ENCODE measurements at regions not wholly inside any gene's neighbourhood (a gene's known extent, or its start where the extent isn't known, plus 50 kb on each side); places are given as distances from the start of the nearest gene placed in this dataset.
"Not testable (repeated sequence)": the region's sequence is repeated elsewhere in the genome, so short reads cannot be mapped to it uniquely, and the experiment has no call there.

GRCh38 chr16:48958681-48959080 lies 323.0 kb downstream of the CBLN1 start:
- Histone ChIP-seq H3K27ac (no peak overlapping the region), H4K20me1 (ENCODE audit: insufficient read depth, poor library complexity, severe bottlenecking) (no peaks in the 10 kb centered on the region), H3K36me3 (replicated peaks; ENCODE audit: insufficient read depth, low read depth) (no peaks in the 10 kb centered on the region), H2AFZ (no peak overlapping the region), H3K9me2 (replicated peaks; ENCODE audit: insufficient read depth) (no peaks in the 10 kb centered on the region), H3K79me2 (no peaks in the 10 kb centered on the region), H3K4me1 (ENCODE audit: insufficient read depth) (peaks cover 2% of the 10 kb centered on the region), H3K27me3 (no peaks in the 10 kb centered on the region), H3K4me2 (no peak overlapping the region), H3K4me3 (no peak overlapping the region), H3K9me3 (ENCODE audit: low read depth) (no peaks in the 10 kb centered on the region)
- no peak for DNase-seq (ENCODE audit: low spot score)
- no peak for TF ChIP-seq EZH2phosphoT487 (IDR thresholded peaks at IDR 0.05; ENCODE audit: low read depth, severe bottlenecking, unreplicated experiment)
- no peak for TF ChIP-seq CTCF (IDR thresholded peaks at IDR 0.05; ENCODE audit: poor library complexity)
- no peak for TF ChIP-seq EZH2 (IDR thresholded peaks at IDR 0.05; ENCODE audit: borderline replicate concordance)
- WGBS (ENCODE audit: low lambda C conversion rate, missing lambda C conversion rate) = 85% methylated on average over 5 of the region's 5 CpGs

- H4K20me1 ChIP-seq (ENCODE audit: insufficient read depth, poor library complexity, severe bottlenecking) = no peaks in the 10 kb centered on the region
- no peak overlapping the region for H3K4me3 ChIP-seq
- TF ChIP-seq CTCF (IDR thresholded peaks at IDR 0.05; ENCODE audit: poor library complexity) = no peak
- TF ChIP-seq EZH2 (IDR thresholded peaks at IDR 0.05; ENCODE audit: borderline replicate concordance) = no peak
- TF ChIP-seq EZH2phosphoT487 (IDR thresholded peaks at IDR 0.05; ENCODE audit: low read depth, severe bottlenecking, unreplicated experiment) = no peak
- no peaks in the 10 kb centered on the region for H3K27me3 ChIP-seq
- no peaks in the 10 kb centered on the region for H3K36me3 ChIP-seq (replicated peaks; ENCODE audit: insufficient read depth, low read depth)
- DNase-seq (ENCODE audit: low spot score) = no peak
- WGBS (ENCODE audit: low lambda C conversion rate, missing lambda C conversion rate) = 81% methylated on average over 4 of the region's 4 CpGs
- H3K4me2 ChIP-seq = no peak overlapping the region
- no peaks in the 10 kb centered on the region for H3K9me2 ChIP-seq (replicated peaks; ENCODE audit: insufficient read depth)
- H3K4me1 ChIP-seq (ENCODE audit: insufficient read depth) = no peaks in the 10 kb centered on the region
- H2AFZ ChIP-seq = no peak overlapping the region
- no peak overlapping the region for H3K27ac ChIP-seq
- no peaks in the 10 kb centered on the region for H3K9me3 ChIP-seq (ENCODE audit: low read depth)
- H3K79me2 ChIP-seq = no peaks in the 10 kb centered on the region
Measured at GRCh38 chr16:48956620-48957019, 325.0 kb downstream of the CBLN1 start.

- no peaks in the 10 kb centered on the region for H3K36me3 ChIP-seq (replicated peaks; ENCODE audit: insufficient read depth, low read depth)
- no peak overlapping the region for H3K4me3 ChIP-seq
- H3K4me2 ChIP-seq = no peak overlapping the region
- no peak overlapping the region for H3K27ac ChIP-seq
- WGBS (ENCODE audit: low lambda C conversion rate, missing lambda C conversion rate) = 65% methylated on average over 3 of the region's 3 CpGs
- no peaks in the 10 kb centered on the region for H3K9me3 ChIP-seq (ENCODE audit: low read depth)
- no peaks in the 10 kb centered on the region for H3K27me3 ChIP-seq
- no peak for TF ChIP-seq EZH2phosphoT487 (IDR thresholded peaks at IDR 0.05; ENCODE audit: low read depth, severe bottlenecking, unreplicated experiment)
- no peak for TF ChIP-seq EZH2 (IDR thresholded peaks at IDR 0.05; ENCODE audit: borderline replicate concordance)
- no peak for TF ChIP-seq CTCF (IDR thresholded peaks at IDR 0.05; ENCODE audit: poor library complexity)
- H3K9me2 ChIP-seq (replicated peaks; ENCODE audit: insufficient read depth) = no peaks in the 10 kb centered on the region
- no peaks in the 10 kb centered on the region for H3K79me2 ChIP-seq
- H4K20me1 ChIP-seq (ENCODE audit: insufficient read depth, poor library complexity, severe bottlenecking) = no peaks in the 10 kb centered on the region
- H3K4me1 ChIP-seq (ENCODE audit: insufficient read depth) = no peaks in the 10 kb centered on the region
- H2AFZ ChIP-seq = no peak overlapping the region
- DNase-seq (ENCODE audit: low spot score) = no peak
Measured at GRCh38 chr16:48955837-48956236, 325.8 kb downstream of the CBLN1 start.

GRCh38 chr16:48951621-48952125 lies 330.0 kb downstream of the CBLN1 start:
- not testable (repeated sequence) for H3K79me2 ChIP-seq; H3K9me3 ChIP-seq (ENCODE audit: low read depth); H3K27ac ChIP-seq; H3K4me2 ChIP-seq; H3K4me3 ChIP-seq; H3K9me2 ChIP-seq (replicated peaks; ENCODE audit: insufficient read depth); H4K20me1 ChIP-seq (ENCODE audit: insufficient read depth, poor library complexity, severe bottlenecking); H3K36me3 ChIP-seq (replicated peaks; ENCODE audit: insufficient read depth, low read depth); H3K4me1 ChIP-seq (ENCODE audit: insufficient read depth); H2AFZ ChIP-seq; DNase-seq (ENCODE audit: low spot score); H3K27me3 ChIP-seq
- WGBS (ENCODE audit: low lambda C conversion rate, missing lambda C conversion rate) = no CpG with 5 or more reads among the region's 41 CpGs

All from hepatocyte (in vitro differentiated cells).